B cell (primary cell): ENCODE measurements at regions not wholly inside any gene's neighbourhood (a gene's known extent, or its start where the extent isn't known, plus 50 kb on each side); places are given as distances from the start of the nearest gene placed in this dataset.
"Not testable (repeated sequence)": the region's sequence is repeated elsewhere in the genome, so short reads cannot be mapped to it uniquely, and the experiment has no call there.

Experiments
- ATAC-seq: fragments of 200-7000 bp; cut with Tn5 transposase; one replicate; pipeline ENCODE4 v1.10.0; 2021; ENCODE audit warnings: low read depth, mild to moderate bottlenecking, moderate number of reproducible peaks, moderate library complexity
- CTCF ChIA-PET: fragments of 350-600 bp; sonication (Branson Sonifier 250); formaldehyde crosslinking; loops from one replicate; lab custom pipeline; 2021; ENCODE audit warnings: antibody characterized with exemption, inconsistent platforms; lab: Charles Lee
- POLR2A ChIA-PET: fragments of 350-600 bp; sonication (Branson Sonifier 250); formaldehyde crosslinking; loops from one replicate; lab custom pipeline; 2021; ENCODE audit warnings: antibody characterized with exemption; lab: Charles Lee
- DNase-seq: peaks from one replicate; pipeline ENCODE4 v3.0.0; 2013
- H2AFZ ChIP-seq: 2 replicates; pipeline ENCODE4 v1.6.1; 2012; ENCODE audit warnings: mild to moderate bottlenecking, low read depth, low read length; ENCODE audit not compliant: insufficient read depth, poor library complexity, severe bottlenecking
- H3K27ac ChIP-seq, 2 donors: 1 replicate in 1 of 2; 2 replicates in 1 of 2; pipeline ENCODE4 v1.5.1; 2012 to 2013; ENCODE audit warnings: low read length in 2 of 2, mild to moderate bottlenecking in 2 of 2, moderate library complexity in 1 of 2
- H3K27me3 ChIP-seq, 4 experiments: fragments of 200-600 bp in 1 of 4; sonication (generic) in 1 of 4; replicated peaks in 1 of 4; 1 replicate in 2 of 4; 2 replicates in 2 of 4; pipeline versions ENCODE4 v1.6.1 to v1.7.0; 2013 to 2016; ENCODE audit warnings: low read length in 3 of 4, mild to moderate bottlenecking in 2 of 4, mixed read lengths in 1 of 4, moderate library complexity in 1 of 4; ENCODE audit not compliant: insufficient read depth in 4 of 4, control insufficient read depth in 3 of 4; ENCODE audit errors: control extremely low read depth in 1 of 4
- H3K36me3 ChIP-seq, 2 experiments: replicated peaks in 1 of 2; 1 replicate in 1 of 2; 2 replicates in 1 of 2; pipeline versions ENCODE4 v1.6.1 to v1.7.1; 2013; ENCODE audit warnings: low read length in 1 of 2; ENCODE audit not compliant: insufficient read depth in 2 of 2, control insufficient read depth in 1 of 2; ENCODE audit errors: control extremely low read depth in 1 of 2, extremely low read depth in 1 of 2
- H3K4me1 ChIP-seq, 2 donors: fragments of 200-600 bp in 1 of 2; sonication (generic) in 1 of 2; 1 replicate in 1 of 2; 2 replicates in 1 of 2; pipeline versions ENCODE4 v1.5.1 to v1.6.1; 2013 to 2017; ENCODE audit warnings: low read length in 2 of 2; ENCODE audit not compliant: control insufficient read depth in 2 of 2, insufficient read depth in 2 of 2
- H3K4me2 ChIP-seq: replicated peaks from 2 replicates; pipeline ENCODE3; 2012; ENCODE audit warnings: mild to moderate bottlenecking, low read depth, low read length; ENCODE audit not compliant: poor library complexity, severe bottlenecking
- H3K4me3 ChIP-seq, 5 experiments: fragments of 200-600 bp in 1 of 5; sonication (generic) in 1 of 5; 1 replicate in 3 of 5; 2 replicates in 2 of 5; pipeline versions ENCODE4 v1.5.1 to v1.7.0; 2011 to 2016; ENCODE audit warnings: low read length in 4 of 5, mild to moderate bottlenecking in 4 of 5, low read depth in 2 of 5, control low read depth in 1 of 5, moderate library complexity in 1 of 5; ENCODE audit not compliant: insufficient read depth in 1 of 5; ENCODE audit errors: control extremely low read depth in 1 of 5, extremely low read depth in 1 of 5
- H3K79me2 ChIP-seq: fragments of 200-600 bp; sonication (generic); one replicate; pipeline ENCODE4 v1.6.0; 2016; ENCODE audit warnings: low read length; ENCODE audit not compliant: control insufficient read depth, insufficient read depth
- H3K9ac ChIP-seq: fragments of 200-600 bp; sonication (generic); 2 replicates; pipeline ENCODE4 v1.6.1; 2017; ENCODE audit warnings: mild to moderate bottlenecking, low read length, moderate library complexity
- H3K9me3 ChIP-seq, 3 donors: one replicate each; pipeline versions ENCODE4 v1.6.1 to v1.7.1; 2013; ENCODE audit warnings: low read length in 2 of 3; ENCODE audit not compliant: control insufficient read depth in 2 of 3, insufficient read depth in 1 of 3; ENCODE audit errors: control extremely low read depth in 1 of 3
- H4K20me1 ChIP-seq: 2 replicates; pipeline ENCODE4 v1.6.0; 2012; ENCODE audit warnings: mild to moderate bottlenecking, low read length; ENCODE audit not compliant: insufficient read depth, control insufficient read depth, poor library complexity, severe bottlenecking
- H3K27ac Mint-ChIP-seq: one replicate; pipeline ENCODE4 v1.8.0; 2021; ENCODE audit warnings: mixed read lengths
- H3K27me3 Mint-ChIP-seq: one replicate; pipeline ENCODE4 v1.8.0; 2021; ENCODE audit warnings: mixed read lengths
- H3K4me1 Mint-ChIP-seq: one replicate; pipeline ENCODE4 v1.8.0; 2021; ENCODE audit warnings: mixed read lengths
- H3K4me3 Mint-ChIP-seq: one replicate; pipeline ENCODE4 v1.8.0; 2021; ENCODE audit warnings: mixed read lengths
- H3K9me3 Mint-ChIP-seq: one replicate; pipeline ENCODE4 v1.8.0; 2022; ENCODE audit warnings: mixed read lengths; ENCODE audit not compliant: insufficient read depth
- EZH2 ChIP-seq: IDR thresholded peaks from 2 replicates; pipeline ENCODE4 v1.6.1; 2012; ENCODE audit warnings: borderline replicate concordance, low read depth, mild to moderate bottlenecking, moderate library complexity, low read length; ENCODE audit not compliant: insufficient read depth, poor library complexity, severe bottlenecking
- WGBS: methylation state at CpG from one replicate; pipeline ENCODE4 v1.1.5; 2013; ENCODE audit warnings: missing lambda C conversion rate; ENCODE audit not compliant: insufficient coverage; 5-methylcytosine and 5-hydroxymethylcytosine counted together
- intact Hi-C: fragments of 100-400 bp; cut with micrococcal nuclease; formaldehyde crosslinking; loops from one replicate; pipeline ENCODE4 v1.10.0; 2022
- TF ChIP-seq, protein P1 (sequence below): fragments of 200-600 bp; IDR thresholded peaks from one replicate; pipeline ENCODE4 v1.8.0; 2022; ENCODE audit warnings: antibody characterized with exemption, mild to moderate bottlenecking

DNA sequence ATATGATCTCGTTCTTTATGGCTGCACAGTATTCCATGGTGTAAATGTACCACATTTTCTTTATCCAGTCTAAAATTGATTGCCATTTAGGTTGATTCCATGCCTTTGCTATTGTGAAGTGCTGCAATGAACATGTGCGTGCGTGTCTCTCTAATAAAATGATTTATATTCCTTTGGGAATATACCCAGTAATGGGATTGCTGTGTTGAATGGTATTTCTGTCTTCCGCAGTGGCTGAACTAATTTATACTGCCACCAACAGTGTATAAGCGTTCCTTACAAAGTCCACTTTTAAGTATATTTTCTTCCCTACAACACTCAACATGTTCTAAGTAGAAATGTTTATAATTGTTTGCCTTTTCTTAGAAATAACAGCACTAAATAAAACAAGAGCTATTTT is 521.9 kb downstream of the DTWD2 start:
- Histone ChIP-seq H3K27ac (no peak overlapping the region), H3K4me2 (no peak overlapping the region), H4K20me1 (no peaks in the 10 kb centered on the region), H2AFZ (no peak overlapping the region), H3K27me3 (no peaks in the 10 kb centered on the region), H3K9ac (no peak overlapping the region), H3K4me1 (no peaks in the 10 kb centered on the region), H3K36me3 (no peaks in the 10 kb centered on the region), H3K4me3 (no peak overlapping the region), H3K79me2 (no peaks in the 10 kb centered on the region), H3K9me3 (no peaks in the 10 kb centered on the region)
- ChIA-PET POLR2A (no interaction called here), CTCF (no interaction called here)
- DNase-seq (no peak), ATAC-seq (no peak)
- no peak overlapping the region for H3K27ac Mint-ChIP-seq
- no CpG with 5 or more reads among the region's 5 CpGs for WGBS
- no peaks in the 10 kb centered on the region for H3K9me3 Mint-ChIP-seq
- intact Hi-C loops, result no loop called here
- TF ChIP-seq, protein P1, sequence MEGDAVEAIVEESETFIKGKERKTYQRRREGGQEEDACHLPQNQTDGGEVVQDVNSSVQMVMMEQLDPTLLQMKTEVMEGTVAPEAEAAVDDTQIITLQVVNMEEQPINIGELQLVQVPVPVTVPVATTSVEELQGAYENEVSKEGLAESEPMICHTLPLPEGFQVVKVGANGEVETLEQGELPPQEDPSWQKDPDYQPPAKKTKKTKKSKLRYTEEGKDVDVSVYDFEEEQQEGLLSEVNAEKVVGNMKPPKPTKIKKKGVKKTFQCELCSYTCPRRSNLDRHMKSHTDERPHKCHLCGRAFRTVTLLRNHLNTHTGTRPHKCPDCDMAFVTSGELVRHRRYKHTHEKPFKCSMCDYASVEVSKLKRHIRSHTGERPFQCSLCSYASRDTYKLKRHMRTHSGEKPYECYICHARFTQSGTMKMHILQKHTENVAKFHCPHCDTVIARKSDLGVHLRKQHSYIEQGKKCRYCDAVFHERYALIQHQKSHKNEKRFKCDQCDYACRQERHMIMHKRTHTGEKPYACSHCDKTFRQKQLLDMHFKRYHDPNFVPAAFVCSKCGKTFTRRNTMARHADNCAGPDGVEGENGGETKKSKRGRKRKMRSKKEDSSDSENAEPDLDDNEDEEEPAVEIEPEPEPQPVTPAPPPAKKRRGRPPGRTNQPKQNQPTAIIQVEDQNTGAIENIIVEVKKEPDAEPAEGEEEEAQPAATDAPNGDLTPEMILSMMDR, result no peak
- no peak for TF ChIP-seq EZH2
- no peaks in the 10 kb centered on the region for H3K4me1 Mint-ChIP-seq
- no peaks in the 10 kb centered on the region for H3K27me3 Mint-ChIP-seq
- no peak overlapping the region for H3K4me3 Mint-ChIP-seq

DNA sequence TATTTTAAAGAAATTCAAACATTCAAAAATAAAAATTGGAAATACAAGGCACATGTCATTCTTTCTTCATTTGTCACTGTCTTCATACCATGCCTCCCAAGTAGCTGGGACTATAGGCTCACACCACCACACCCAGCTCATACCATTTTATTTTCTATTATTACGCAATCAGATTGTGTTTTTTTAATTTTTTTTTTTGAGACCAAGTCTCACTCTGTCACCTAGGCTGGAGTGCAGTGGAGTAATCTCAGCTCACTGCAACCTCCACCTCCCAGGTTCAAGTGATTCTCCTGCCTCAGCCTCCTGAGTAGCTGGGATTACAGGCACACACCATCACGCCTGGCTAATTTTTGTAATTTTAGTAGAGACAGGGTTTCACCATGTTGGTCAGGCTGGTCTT is 526.1 kb downstream of the DTWD2 start:
- H3K4me1 ChIP-seq, CTCF ChIA-PET, H3K27me3 ChIP-seq, H2AFZ ChIP-seq, H3K9me3 Mint-ChIP-seq, H3K4me3 ChIP-seq, POLR2A ChIA-PET, intact Hi-C loops, H3K27ac ChIP-seq, H3K27me3 Mint-ChIP-seq, H3K36me3 ChIP-seq, ATAC-seq, H3K4me3 Mint-ChIP-seq, H3K4me2 ChIP-seq, H3K9me3 ChIP-seq, H3K4me1 Mint-ChIP-seq, H3K27ac Mint-ChIP-seq, DNase-seq, H3K79me2 ChIP-seq, H4K20me1 ChIP-seq, H3K9ac ChIP-seq: not testable (repeated sequence)
- no CpG with 5 or more reads among the region's 2 CpGs for WGBS
